ENCODE measurements at regions not wholly inside any gene's neighbourhood (a gene's known extent, or its start where the extent isn't known, plus 50 kb on each side); places are given as distances from the start of the nearest gene placed in this dataset. TPM values are rescaled to one million over a fixed set of nuclear protein-coding genes. Genes with fewer than 3 reads are reported as not detected.
"Not testable (repeated sequence)": the region's sequence is repeated elsewhere in the genome, so short reads cannot be mapped to it uniquely, and the experiment has no call there.

- H3K9me3 ChIP-seq (ENCODE audit: low read length), result no peaks in the 10 kb centered on the region
- H3K4me1 ChIP-seq (ENCODE audit: insufficient read depth, low read length, poor library complexity, severe bottlenecking), result no peaks in the 10 kb centered on the region
- BruUV-seq (replicated peaks), result no TSS peak
- no peak for DNase-seq (ENCODE audit: low spot score)
- H3K9me2 ChIP-seq (ENCODE audit: insufficient read depth, low read length), result no peaks in the 10 kb centered on the region
- H4K20me1 ChIP-seq (ENCODE audit: insufficient read depth, low read length), result no peaks in the 10 kb centered on the region
- no peaks in the 10 kb centered on the region for H3K36me3 ChIP-seq (ENCODE audit: insufficient read depth, low read length)
- CTCF ChIA-PET (ENCODE audit: unreplicated experiment), result no interaction called here
- H3K4me3 ChIP-seq (ENCODE audit: low read depth, low read length, poor library complexity, severe bottlenecking), result no peak overlapping the region
- TF ChIP-seq CTCF (conservative IDR thresholded peaks at IDR 0.05; ENCODE audit: low read length) (no peak), EZH2phosphoT487 (IDR thresholded peaks at IDR 0.05; ENCODE audit: borderline replicate concordance, low read depth, low read length) (no peak)
- H3K79me2 ChIP-seq (ENCODE audit: insufficient read depth, low read depth, low read length), result no peaks in the 10 kb centered on the region
- no peak overlapping the region for H3K4me2 ChIP-seq (ENCODE audit: low read length)
- H3K27ac ChIP-seq (ENCODE audit: low read depth, low read length, poor library complexity, severe bottlenecking), result no peak overlapping the region
- H2AFZ ChIP-seq (ENCODE audit: low read length), result no peak overlapping the region
- POLR2A ChIA-PET, result interaction anchor here (0.5 to 1.3 kb wide), 2 partner anchors 45 to 298 kb away, joined by 3 to 4 read pairs; no protein-coding TSS in a partner anchor
- intact Hi-C loops (cut with micrococcal nuclease; ENCODE audit: unreplicated experiment), result no loop called here
These were observed 56.6 kb upstream of the ZPLD1 start for GRCh38 chr3:102378216-102378615.

GRCh38 chr3:102382201-102382600 is 52.6 kb upstream of the ZPLD1 start:
- POLR2A ChIA-PET, result interaction anchor here (0.6 to 1.6 kb wide), 4 partner anchors 7 to 176 kb away, joined by 3 to 6 read pairs (median 4); no protein-coding TSS in a partner anchor
- H3K4me2 ChIP-seq (ENCODE audit: low read length); H2AFZ ChIP-seq (ENCODE audit: low read length); H3K9me3 ChIP-seq (ENCODE audit: low read length); H3K27ac ChIP-seq (ENCODE audit: low read depth, low read length, poor library complexity, severe bottlenecking); H4K20me1 ChIP-seq (ENCODE audit: insufficient read depth, low read length); H3K4me3 ChIP-seq (ENCODE audit: low read depth, low read length, poor library complexity, severe bottlenecking); H3K4me1 ChIP-seq (ENCODE audit: insufficient read depth, low read length, poor library complexity, severe bottlenecking); intact Hi-C loops (cut with micrococcal nuclease; ENCODE audit: unreplicated experiment); CTCF ChIA-PET (ENCODE audit: unreplicated experiment); H3K9me2 ChIP-seq (ENCODE audit: insufficient read depth, low read length); H3K79me2 ChIP-seq (ENCODE audit: insufficient read depth, low read depth, low read length); BruUV-seq (replicated peaks); DNase-seq (ENCODE audit: low spot score); H3K36me3 ChIP-seq (ENCODE audit: insufficient read depth, low read length): not testable (repeated sequence)

Small RNAs in the stretch of these regions (small RNA-seq; reads per million reads assigned to genes)
- not detected for gene AC106712.1
- gene RF00019, result not detected
